ENCODE measurements at regions not wholly inside any gene's neighbourhood (a gene's known extent, or its start where the extent isn't known, plus 50 kb on each side); places are given as distances from the start of the nearest gene placed in this dataset.

- Mint-ChIP-seq H3K4me1 (ENCODE audit: low read depth, unreplicated experiment) (no peaks in the 10 kb centered on the region), H3K36me3 (ENCODE audit: insufficient read depth, unreplicated experiment) (no peaks in the 10 kb centered on the region), H3K27ac (ENCODE audit: unreplicated experiment) (no peak overlapping the region), H3K9me3 (ENCODE audit: unreplicated experiment) (no peaks in the 10 kb centered on the region), H3K4me3 (ENCODE audit: unreplicated experiment) (no peak overlapping the region), H3K27me3 (ENCODE audit: insufficient read depth, unreplicated experiment) (peaks cover 39% of the 10 kb centered on the region)
- TF ChIP-seq, protein P1, sequence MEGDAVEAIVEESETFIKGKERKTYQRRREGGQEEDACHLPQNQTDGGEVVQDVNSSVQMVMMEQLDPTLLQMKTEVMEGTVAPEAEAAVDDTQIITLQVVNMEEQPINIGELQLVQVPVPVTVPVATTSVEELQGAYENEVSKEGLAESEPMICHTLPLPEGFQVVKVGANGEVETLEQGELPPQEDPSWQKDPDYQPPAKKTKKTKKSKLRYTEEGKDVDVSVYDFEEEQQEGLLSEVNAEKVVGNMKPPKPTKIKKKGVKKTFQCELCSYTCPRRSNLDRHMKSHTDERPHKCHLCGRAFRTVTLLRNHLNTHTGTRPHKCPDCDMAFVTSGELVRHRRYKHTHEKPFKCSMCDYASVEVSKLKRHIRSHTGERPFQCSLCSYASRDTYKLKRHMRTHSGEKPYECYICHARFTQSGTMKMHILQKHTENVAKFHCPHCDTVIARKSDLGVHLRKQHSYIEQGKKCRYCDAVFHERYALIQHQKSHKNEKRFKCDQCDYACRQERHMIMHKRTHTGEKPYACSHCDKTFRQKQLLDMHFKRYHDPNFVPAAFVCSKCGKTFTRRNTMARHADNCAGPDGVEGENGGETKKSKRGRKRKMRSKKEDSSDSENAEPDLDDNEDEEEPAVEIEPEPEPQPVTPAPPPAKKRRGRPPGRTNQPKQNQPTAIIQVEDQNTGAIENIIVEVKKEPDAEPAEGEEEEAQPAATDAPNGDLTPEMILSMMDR (IDR thresholded peaks at IDR 0.05; ENCODE audit: insufficient read depth in 1 of 2, low read depth in 1 of 2, low read length in 1 of 2, severe bottlenecking in 1 of 2, unreplicated experiment in 1 of 2), result no peak
- DNase-seq, result no peak
- no peaks in the 10 kb centered on the region for H3K36me3 ChIP-seq (ENCODE audit: control insufficient read depth, insufficient read depth, low read length)
- H3K27me3 ChIP-seq (replicated peaks; ENCODE audit: control insufficient read depth, insufficient read depth, low read length), result no peaks in the 10 kb centered on the region; the same call in 1 of the 2 replicates
- H3K4me1 ChIP-seq, result no peaks in the 10 kb centered on the region
- intact Hi-C loops (cut with micrococcal nuclease; ENCODE audit: unreplicated experiment), result no loop called here
- CTCF ChIA-PET, result no interaction called here
- H3K9me3 ChIP-seq, result no peaks in the 10 kb centered on the region
- H3K4me3 ChIP-seq (ENCODE audit: low read depth, low read length), result no peak overlapping the region
- POLR2A ChIA-PET, result no interaction called here
- no TSS peak for BruUV-seq (replicated peaks)
These were observed 111.2 kb upstream of the TOP3B start for GRCh38 chr22:22093743-22094142.

GRCh38 chr22:22092974-22093373, 110.4 kb upstream of the TOP3B start:
- peaks cover 38% of the 10 kb centered on the region for H3K27me3 Mint-ChIP-seq (ENCODE audit: insufficient read depth, unreplicated experiment)
- TF ChIP-seq, protein P1 (IDR thresholded peaks at IDR 0.05; ENCODE audit: insufficient read depth in 1 of 2, low read depth in 1 of 2, low read length in 1 of 2, severe bottlenecking in 1 of 2, unreplicated experiment in 1 of 2), result no peak
- Histone ChIP-seq H3K9me3 (no peaks in the 10 kb centered on the region), H3K36me3 (ENCODE audit: control insufficient read depth, insufficient read depth, low read length) (no peaks in the 10 kb centered on the region; the same call in 1 of the 2 replicates), H3K4me1 (no peaks in the 10 kb centered on the region), H3K27me3 (replicated peaks; ENCODE audit: control insufficient read depth, insufficient read depth, low read length) (no peaks in the 10 kb centered on the region), H3K4me3 (ENCODE audit: low read depth, low read length) (no peak overlapping the region)
- ChIA-PET CTCF (no interaction called here), POLR2A (no interaction called here)
- H3K4me1 Mint-ChIP-seq (ENCODE audit: low read depth, unreplicated experiment), result no peaks in the 10 kb centered on the region
- no peak overlapping the region for H3K27ac Mint-ChIP-seq (ENCODE audit: unreplicated experiment)
- intact Hi-C loops (cut with micrococcal nuclease; ENCODE audit: unreplicated experiment), result no loop called here
- H3K36me3 Mint-ChIP-seq (ENCODE audit: insufficient read depth, unreplicated experiment), result no peaks in the 10 kb centered on the region
- BruUV-seq (replicated peaks), result no TSS peak
- no peaks in the 10 kb centered on the region for H3K9me3 Mint-ChIP-seq (ENCODE audit: unreplicated experiment)
- H3K4me3 Mint-ChIP-seq (ENCODE audit: unreplicated experiment), result no peak overlapping the region
- no peak for DNase-seq

GRCh38 chr22:22092101-22092500, 109.5 kb upstream of the TOP3B start:
- no peaks in the 10 kb centered on the region for H3K27me3 ChIP-seq (replicated peaks; ENCODE audit: control insufficient read depth, insufficient read depth, low read length)
- CTCF ChIA-PET, result no interaction called here
- no peaks in the 10 kb centered on the region for H3K36me3 Mint-ChIP-seq (ENCODE audit: insufficient read depth, unreplicated experiment)
- H3K9me3 Mint-ChIP-seq (ENCODE audit: unreplicated experiment), result no peaks in the 10 kb centered on the region
- no peaks in the 10 kb centered on the region for H3K4me1 ChIP-seq
- POLR2A ChIA-PET, result no interaction called here
- no TSS peak for BruUV-seq (replicated peaks)
- intact Hi-C loops (cut with micrococcal nuclease; ENCODE audit: unreplicated experiment), result no loop called here
- no peaks in the 10 kb centered on the region for H3K4me1 Mint-ChIP-seq (ENCODE audit: low read depth, unreplicated experiment)
- TF ChIP-seq, protein P1 (IDR thresholded peaks at IDR 0.05; ENCODE audit: insufficient read depth in 1 of 2, low read depth in 1 of 2, low read length in 1 of 2, severe bottlenecking in 1 of 2, unreplicated experiment in 1 of 2), result no peak
- no peak overlapping the region for H3K4me3 ChIP-seq (ENCODE audit: low read depth, low read length)
- no peak overlapping the region for H3K4me3 Mint-ChIP-seq (ENCODE audit: unreplicated experiment)
- H3K36me3 ChIP-seq (ENCODE audit: control insufficient read depth, insufficient read depth, low read length), result no peaks in the 10 kb centered on the region; the same call in 1 of the 2 replicates
- no peaks in the 10 kb centered on the region for H3K9me3 ChIP-seq
- no peak overlapping the region for H3K27ac Mint-ChIP-seq (ENCODE audit: unreplicated experiment)
- peaks cover 33% of the 10 kb centered on the region for H3K27me3 Mint-ChIP-seq (ENCODE audit: insufficient read depth, unreplicated experiment)
- no peak for DNase-seq

Measured in Caco-2 (cell line).